Breast epithelium (tissue), 4 donors: ENCODE measurements at regions not wholly inside any gene's neighbourhood (a gene's known extent, or its start where the extent isn't known, plus 50 kb on each side); places are given as distances from the start of the nearest gene placed in this dataset.

Experiments
- DNase-seq, 2 donors: peaks; one replicate each; pipeline ENCODE4 v3.0.0-alpha.2; 2019; ENCODE audit warnings: low spot score in 2 of 2
- H3K27ac ChIP-seq, 2 donors: fragments of 200-600 bp; sonication (generic) in 1 of 2; one replicate each; pipeline ENCODE4 v1.5.1; 2016 to 2019; ENCODE audit warnings: mild to moderate bottlenecking in 1 of 2
- H3K27me3 ChIP-seq, 2 donors: fragments of 200-600 bp; sonication (generic) in 1 of 2; one replicate each; pipeline versions ENCODE4 v1.5.1 to v1.6.0; 2017 to 2019; ENCODE audit warnings: control low read depth in 1 of 2, mild to moderate bottlenecking in 1 of 2
- H3K36me3 ChIP-seq: fragments of 200-600 bp; one replicate; pipeline ENCODE4 v1.5.1; 2019
- H3K4me1 ChIP-seq, 2 donors: fragments of 200-600 bp; sonication (generic); one replicate each; pipeline ENCODE4 v1.5.1; 2016 to 2019; ENCODE audit warnings: control low read depth in 1 of 2
- H3K4me3 ChIP-seq, 3 donors: fragments of 200-600 bp; sonication (generic); 1 replicate in 2 of 3; 2 replicates in 1 of 3; pipeline ENCODE4 v1.5.1; 2016 to 2019; ENCODE audit warnings: mild to moderate bottlenecking in 3 of 3, moderate library complexity in 2 of 3
- H3K9me3 ChIP-seq, 2 donors: fragments of 200-600 bp; sonication (generic) in 1 of 2; one replicate each; pipeline ENCODE4 v1.5.1; 2016 to 2019; ENCODE audit warnings: control low read depth in 1 of 2
- CTCF ChIP-seq, 3 donors: fragments of 450-650 bp; IDR thresholded peaks; one replicate each; pipeline ENCODE4 v1.5.1; 2016 to 2017; ENCODE audit warnings: antibody characterized with exemption in 3 of 3, mild to moderate bottlenecking in 3 of 3, moderate library complexity in 3 of 3
- POLR2A ChIP-seq: fragments of 450-650 bp; IDR thresholded peaks from one replicate; pipeline ENCODE4 v1.6.1; 2016; ENCODE audit warnings: antibody characterized with exemption, mild to moderate bottlenecking, moderate library complexity
- POLR2AphosphoS5 ChIP-seq, 3 donors: sonication (generic); formaldehyde crosslinking; IDR thresholded peaks; one replicate each; pipeline ENCODE4 v1.6.1; 2017; ENCODE audit warnings: antibody characterized with exemption in 3 of 3
- intact Hi-C: fragments of 100-400 bp; cut with DNase I; formaldehyde crosslinking; loops from one replicate; pipeline ENCODE4 v1.15.1; 2023; ENCODE audit warnings: low total_unique reads

- Histone ChIP-seq H3K36me3 (no peaks in the 10 kb centered on the region), H3K27ac (no peak overlapping the region), H3K4me1 (no peaks in the 10 kb centered on the region), H3K27me3 (no peaks in the 10 kb centered on the region), H3K4me3 (no peak overlapping the region), H3K9me3 (no peaks in the 10 kb centered on the region)
- intact Hi-C loops, result no loop called here
- no peak for DNase-seq
- no peak for TF ChIP-seq POLR2A
- no peak for TF ChIP-seq POLR2AphosphoS5 (IDR thresholded peaks at IDR 0.05)
- TF ChIP-seq CTCF (IDR thresholded peaks at IDR 0.05), result no peak
These were observed 1981.7 kb upstream of the NUDT12 start for GRCh38 chr5:105544300-105544699.

- no peaks in the 10 kb centered on the region for H3K36me3 ChIP-seq
- no peak for DNase-seq
- H3K27ac ChIP-seq, result no peak overlapping the region
- intact Hi-C loops, result no loop called here
- no peaks in the 10 kb centered on the region for H3K27me3 ChIP-seq
- TF ChIP-seq POLR2A, result no peak
- no peak for TF ChIP-seq POLR2AphosphoS5 (IDR thresholded peaks at IDR 0.05)
- no peak for TF ChIP-seq CTCF (IDR thresholded peaks at IDR 0.05)
- no peaks in the 10 kb centered on the region for H3K9me3 ChIP-seq
- H3K4me3 ChIP-seq, result no peak overlapping the region
- H3K4me1 ChIP-seq, result no peaks in the 10 kb centered on the region
These were observed 1974.1 kb upstream of the NUDT12 start for GRCh38 chr5:105536675-105537074.

- Histone ChIP-seq H3K4me3 (no peak overlapping the region), H3K9me3 (peaks cover 5% of the 10 kb centered on the region in 2 donors), H3K27ac (no peak overlapping the region), H3K27me3 (no peaks in the 10 kb centered on the region), H3K36me3 (no peaks in the 10 kb centered on the region), H3K4me1 (no peaks in the 10 kb centered on the region)
- no peak for TF ChIP-seq CTCF (IDR thresholded peaks at IDR 0.05)
- no peak for DNase-seq
- intact Hi-C loops, result no loop called here
These were observed 1968.2 kb upstream of the NUDT12 start for GRCh38 chr5:105530716-105531261.

GRCh38 chr5:105529851-105530250, 1967.3 kb upstream of the NUDT12 start:
- DNase-seq, result no peak
- no peak overlapping the region for H3K4me3 ChIP-seq
- no peaks in the 10 kb centered on the region for H3K36me3 ChIP-seq
- intact Hi-C loops, result no loop called here
- H3K27ac ChIP-seq, result no peak overlapping the region
- peaks cover 5% of the 10 kb centered on the region in 2 donors for H3K9me3 ChIP-seq
- H3K4me1 ChIP-seq, result no peaks in the 10 kb centered on the region
- no peaks in the 10 kb centered on the region for H3K27me3 ChIP-seq
- TF ChIP-seq POLR2AphosphoS5 (IDR thresholded peaks at IDR 0.05), result no peak
- no peak for TF ChIP-seq CTCF (IDR thresholded peaks at IDR 0.05)
- TF ChIP-seq POLR2A, result no peak

GRCh38 chr5:105508519-105508918, 1945.9 kb upstream of the NUDT12 start:
- TF ChIP-seq CTCF (IDR thresholded peaks at IDR 0.05), result no peak
- TF ChIP-seq POLR2A, result no peak
- no peak for TF ChIP-seq POLR2AphosphoS5 (IDR thresholded peaks at IDR 0.05)
- DNase-seq, result no peak
- H3K9me3 ChIP-seq, result no peaks in the 10 kb centered on the region
- H3K27me3 ChIP-seq, result no peaks in the 10 kb centered on the region
- intact Hi-C loops, result no loop called here
- no peaks in the 10 kb centered on the region for H3K4me1 ChIP-seq
- H3K27ac ChIP-seq, result no peak overlapping the region
- H3K4me3 ChIP-seq, result no peak overlapping the region
- no peaks in the 10 kb centered on the region for H3K36me3 ChIP-seq
